NB4 (cell line): ENCODE measurements at regions not wholly inside any gene's neighbourhood (a gene's known extent, or its start where the extent isn't known, plus 50 kb on each side); places are given as distances from the start of the nearest gene placed in this dataset.

Experiments used
- CTCF ChIP-seq: IDR thresholded peaks from one replicate; pipeline ENCODE4 v1.5.1; 2012; ENCODE audit warnings: low read depth, low read length
- MYC ChIP-seq: IDR thresholded peaks from 2 replicates; pipeline ENCODE4 v1.6.1; 2011; ENCODE audit warnings: low read depth, low read length
- POLR2A ChIP-seq: IDR thresholded peaks from 2 replicates; pipeline ENCODE4 v1.6.1; 2011; ENCODE audit warnings: mild to moderate bottlenecking; ENCODE audit not compliant: insufficient read length; ENCODE audit errors: extremely low read depth

DNA sequence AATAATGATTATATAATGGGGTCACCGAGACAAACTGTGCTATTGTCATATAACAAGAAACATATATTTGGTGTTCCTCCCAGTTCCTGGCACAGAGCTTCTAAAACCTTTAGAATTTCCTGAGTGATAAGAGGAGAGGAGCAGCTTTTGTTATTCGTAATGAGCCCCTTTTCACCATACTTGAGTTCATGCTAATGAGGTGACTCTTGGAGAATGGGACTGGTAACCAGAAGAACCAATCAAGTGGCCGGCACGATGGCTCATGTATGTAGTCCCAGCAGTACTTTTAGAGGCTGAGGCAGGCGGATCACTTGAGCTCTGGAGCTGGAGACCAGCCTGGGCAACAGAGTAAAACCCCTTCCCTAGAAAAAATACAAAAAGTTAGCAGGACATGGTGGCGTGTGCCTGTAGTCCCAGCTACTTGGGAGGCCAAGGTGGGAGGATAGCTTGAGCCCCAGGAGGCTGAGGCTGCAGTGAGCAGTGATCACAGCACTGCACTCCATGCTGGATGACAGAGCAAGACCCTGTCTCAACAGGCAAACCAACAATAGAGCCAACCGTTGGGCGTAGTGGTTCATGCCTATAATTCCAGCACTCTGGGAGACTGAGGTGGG, 62.7 kb upstream of the FTH1 start:
- TF ChIP-seq CTCF (no peak), POLR2A (no peak), MYC (no peak)
